Activated CD8-positive, alpha-beta memory T cell treated with anti-CD3 and anti-CD28 coated beads, Interleukin-2, amount 50 U/mL, for 48 hours (primary cell): ENCODE measurements at regions not wholly inside any gene's neighbourhood (a gene's known extent, or its start where the extent isn't known, plus 50 kb on each side); places are given as distances from the start of the nearest gene placed in this dataset.
"Not testable (repeated sequence)": the region's sequence is repeated elsewhere in the genome, so short reads cannot be mapped to it uniquely, and the experiment has no call there.

ENCODE experiments used
- DNase-seq: peaks from one replicate; pipeline ENCODE4 v3.0.0-alpha.2; 2020

- no peak for DNase-seq
Observed at GRCh38 chr1:187848321-187848720, 1019.6 kb downstream of the PLA2G4A start.

DNA sequence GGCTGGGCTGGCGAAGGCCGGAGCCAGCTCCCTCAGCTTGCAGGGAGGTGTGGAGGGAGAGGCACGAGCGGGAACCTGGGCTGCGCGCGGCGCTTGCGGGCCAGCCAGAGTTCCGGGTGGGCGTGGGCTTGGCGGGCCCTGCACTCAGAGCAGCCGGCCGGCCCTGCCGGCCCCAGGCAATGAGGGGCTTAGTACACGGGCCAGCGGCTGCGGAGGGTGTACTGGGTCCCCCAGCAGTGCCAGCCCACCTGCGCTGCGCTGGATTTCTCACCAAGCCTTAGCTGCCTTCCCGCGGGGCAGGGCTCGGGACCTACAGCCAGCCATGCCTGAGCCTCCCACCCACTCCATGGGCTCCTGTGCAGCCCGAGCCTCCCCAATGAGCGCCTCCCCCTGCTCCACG lies 1021.4 kb downstream of the PLA2G4A start:
- DNase-seq = not testable (repeated sequence)

DNA sequence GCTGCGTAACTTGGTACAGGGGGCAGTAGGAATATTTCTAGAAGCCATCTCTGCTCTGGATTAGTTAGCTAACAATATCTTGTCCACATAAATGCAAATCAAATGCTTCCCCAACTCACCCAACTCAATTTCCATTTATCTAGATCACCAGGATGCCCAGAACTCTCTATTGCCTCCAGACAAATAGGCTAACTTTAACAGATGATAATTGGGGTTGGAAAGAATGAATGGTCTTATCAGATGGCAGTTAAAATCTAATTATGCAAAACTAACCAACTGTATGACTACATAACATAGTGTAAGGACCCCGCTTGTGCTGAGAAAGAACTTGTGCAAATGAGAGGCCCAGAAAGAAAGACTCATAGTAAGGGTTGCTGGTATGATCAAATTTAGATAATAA lies 1024.8 kb downstream of the PLA2G4A start:
- no peak for DNase-seq

DNA sequence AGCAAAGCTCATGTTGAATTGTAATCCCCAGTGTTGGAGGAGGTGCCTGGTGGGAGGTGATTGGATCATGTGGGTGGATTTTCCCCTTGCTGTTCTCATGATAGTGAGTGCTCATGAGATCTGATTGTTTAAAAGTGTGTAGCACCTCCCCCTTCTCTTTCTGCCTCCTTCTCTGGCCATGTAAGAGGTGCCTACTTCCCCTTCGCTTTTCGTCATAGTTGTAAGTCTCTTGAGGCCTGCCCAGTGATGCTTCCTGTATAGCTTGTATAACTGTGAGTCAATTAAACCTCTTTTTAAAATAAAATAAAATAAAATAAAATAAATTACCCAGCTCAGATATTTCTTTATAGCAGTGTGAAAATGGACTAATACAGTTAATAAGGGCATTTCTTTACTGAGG lies 1025.7 kb downstream of the PLA2G4A start:
- no peak for DNase-seq

DNA sequence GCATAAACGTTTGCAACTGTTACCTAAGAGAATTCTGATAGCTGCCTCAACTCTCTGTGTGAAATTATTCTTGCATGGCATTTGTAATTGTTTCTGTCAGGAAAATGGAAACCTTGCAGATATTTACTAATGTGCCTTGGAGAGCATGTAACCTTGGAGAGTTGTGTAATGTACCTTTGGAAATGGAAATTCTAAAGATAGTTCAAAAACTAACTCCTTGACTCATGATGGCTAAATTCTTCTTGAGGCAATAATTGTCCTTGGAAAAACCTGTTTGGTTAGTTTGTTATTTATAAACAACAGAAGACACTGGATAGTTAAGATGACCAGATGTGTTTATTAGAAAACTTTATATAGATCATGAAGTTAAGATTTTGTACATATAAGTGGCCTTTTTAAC lies 1033.8 kb downstream of the PLA2G4A start:
- no peak for DNase-seq

GRCh38 chr1:187870552-187870951 lies 1041.8 kb downstream of the PLA2G4A start:
- DNase-seq = no peak

DNA sequence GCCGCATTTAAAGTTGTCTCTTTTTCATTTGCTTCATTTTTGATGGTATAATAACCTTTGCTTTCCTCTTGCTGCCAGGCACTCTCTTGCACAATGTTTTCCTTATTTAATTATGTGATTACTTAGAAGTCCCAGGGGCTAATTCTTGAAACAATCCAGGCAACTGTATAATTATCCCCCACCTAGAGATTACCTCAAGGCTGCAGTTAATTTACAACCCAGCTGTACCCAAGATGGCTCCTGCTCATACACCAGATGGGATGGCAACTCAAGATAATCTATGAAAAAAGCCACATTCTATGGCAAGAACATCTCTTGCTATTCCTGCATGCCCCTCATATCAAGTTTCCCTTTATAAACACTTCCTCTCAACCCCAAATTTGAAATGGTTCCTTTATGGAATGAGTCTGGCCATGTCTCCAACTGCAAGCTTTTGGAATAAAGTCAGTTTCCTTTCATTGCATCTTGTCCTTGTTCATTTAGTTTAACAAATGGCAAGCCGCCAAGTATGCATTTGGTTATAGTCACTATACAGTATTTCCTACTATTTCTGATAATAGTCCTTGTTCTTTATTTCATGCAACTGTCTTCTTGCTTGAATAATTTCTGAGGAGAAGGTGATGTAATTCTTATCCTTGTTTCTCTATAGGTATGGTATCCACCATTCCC lies 1042.6 kb downstream of the PLA2G4A start:
- no peak for DNase-seq

- DNase-seq = no peak
Observed at GRCh38 chr1:187872550-187872949, 1043.8 kb downstream of the PLA2G4A start.

DNA sequence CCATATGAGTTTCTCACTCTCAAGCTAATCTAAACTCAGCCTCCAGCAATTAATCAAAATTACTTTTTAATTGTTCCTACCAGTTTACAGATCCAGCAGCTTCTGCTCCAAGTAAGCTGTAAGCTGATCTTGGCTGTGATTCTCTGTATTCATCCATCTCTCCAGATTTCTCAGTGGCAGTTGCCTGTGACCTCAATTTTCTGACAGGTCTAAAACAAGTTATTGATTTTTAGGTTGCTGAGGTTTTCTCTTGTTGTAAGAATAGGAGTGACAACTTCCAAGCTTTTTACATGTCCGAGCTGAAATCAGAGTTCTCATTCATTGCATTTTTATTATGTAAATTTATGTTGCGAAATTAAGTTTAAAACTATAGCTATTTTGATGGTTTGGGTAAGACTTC lies 1044.4 kb downstream of the PLA2G4A start:
- no peak for DNase-seq

DNA sequence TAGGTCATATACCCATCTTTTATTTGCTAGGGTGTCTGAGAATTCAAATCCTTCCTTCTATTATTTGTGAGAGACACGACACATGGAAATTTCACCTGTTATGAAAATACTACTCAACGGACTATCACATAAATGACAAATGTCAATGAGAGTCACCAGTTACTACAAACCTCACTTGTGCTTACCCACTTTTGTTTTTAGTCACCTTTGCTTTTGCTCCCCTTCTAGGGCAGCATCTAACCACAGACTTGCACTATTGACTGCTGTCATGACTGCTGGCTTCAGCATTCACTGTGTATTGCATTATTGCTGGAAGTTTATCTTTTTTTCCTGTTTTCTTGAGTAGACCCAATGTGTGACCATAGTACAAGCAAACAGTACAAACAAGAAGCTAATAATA lies 1048.0 kb downstream of the PLA2G4A start:
- no peak for DNase-seq

DNA sequence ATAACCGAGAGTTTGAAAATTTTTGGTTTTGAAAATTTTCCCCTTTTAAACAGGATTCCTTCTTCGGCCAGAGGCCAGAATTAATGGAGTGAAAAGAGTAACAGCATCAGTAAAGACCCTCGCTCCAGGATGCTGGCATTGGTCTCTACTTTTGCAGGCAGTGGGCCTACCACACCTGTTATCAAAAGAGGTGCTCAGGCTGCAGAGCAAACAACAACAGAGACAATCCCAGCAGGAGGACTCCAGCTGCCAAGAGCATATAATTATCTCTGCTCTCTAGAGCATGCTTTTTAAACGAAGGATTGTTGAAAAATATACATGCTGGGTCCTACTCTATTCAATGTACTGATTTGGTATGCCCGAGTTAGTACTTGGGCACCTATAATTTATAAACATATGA lies 1048.5 kb downstream of the PLA2G4A start:
- DNase-seq = no peak

- no peak for DNase-seq
Observed at GRCh38 chr1:187878883-187879282, 1050.1 kb downstream of the PLA2G4A start.

- no peak for DNase-seq
Observed at GRCh38 chr1:187883356-187883755, 1054.6 kb downstream of the PLA2G4A start.

GRCh38 chr1:187891993-187892682 lies 1063.4 kb downstream of the PLA2G4A start:
- DNase-seq = no peak

- no peak for DNase-seq
Observed at GRCh38 chr1:187892683-187893039, 1063.9 kb downstream of the PLA2G4A start.

- no peak for DNase-seq
Observed at GRCh38 chr1:187893471-187893870, 1064.7 kb downstream of the PLA2G4A start.

- DNase-seq = no peak
Observed at GRCh38 chr1:187894349-187894748, 1065.6 kb downstream of the PLA2G4A start.

GRCh38 chr1:187903223-187903622 lies 1074.5 kb downstream of the PLA2G4A start:
- DNase-seq = no peak

GRCh38 chr1:187909382-187909781 lies 1080.6 kb downstream of the PLA2G4A start:
- no peak for DNase-seq

DNA sequence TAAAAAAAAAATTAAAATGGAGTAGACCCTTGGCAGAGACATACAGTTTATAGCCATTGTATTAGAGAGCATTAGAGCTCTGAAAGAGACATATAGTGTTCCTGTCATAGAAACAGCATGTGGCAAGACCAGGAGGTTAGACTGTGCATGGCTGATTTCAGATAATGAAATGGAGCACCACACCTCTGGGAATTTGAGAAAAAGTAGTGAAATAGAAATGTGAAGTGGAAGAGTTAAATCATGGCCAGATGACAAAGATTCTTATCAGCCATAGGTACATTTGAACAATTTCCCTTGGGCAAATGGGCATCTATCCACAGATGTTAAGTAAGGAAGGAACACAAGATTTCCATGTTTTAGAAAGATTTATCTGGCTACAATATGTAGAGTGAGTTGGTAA lies 1083.1 kb downstream of the PLA2G4A start:
- DNase-seq = no peak

DNA sequence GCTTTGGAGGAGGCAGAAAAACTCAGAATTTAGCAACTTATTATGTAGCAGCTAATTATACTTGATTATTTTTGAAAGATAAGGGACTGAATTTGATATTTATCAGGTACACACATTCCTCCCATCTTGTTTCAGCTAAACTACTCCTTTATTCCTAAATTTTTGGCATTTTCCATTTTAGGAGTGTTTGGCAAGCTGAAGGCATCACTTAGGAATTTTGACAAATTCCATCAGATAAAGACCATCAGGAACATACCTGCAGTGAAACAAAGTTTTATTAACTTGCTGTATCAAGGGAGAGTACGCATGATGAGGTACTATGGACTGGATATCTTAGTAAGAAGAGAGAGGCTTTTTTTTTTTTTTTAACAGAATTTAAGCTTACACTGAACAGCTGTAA lies 1092.2 kb downstream of the PLA2G4A start:
- DNase-seq = no peak

DNA sequence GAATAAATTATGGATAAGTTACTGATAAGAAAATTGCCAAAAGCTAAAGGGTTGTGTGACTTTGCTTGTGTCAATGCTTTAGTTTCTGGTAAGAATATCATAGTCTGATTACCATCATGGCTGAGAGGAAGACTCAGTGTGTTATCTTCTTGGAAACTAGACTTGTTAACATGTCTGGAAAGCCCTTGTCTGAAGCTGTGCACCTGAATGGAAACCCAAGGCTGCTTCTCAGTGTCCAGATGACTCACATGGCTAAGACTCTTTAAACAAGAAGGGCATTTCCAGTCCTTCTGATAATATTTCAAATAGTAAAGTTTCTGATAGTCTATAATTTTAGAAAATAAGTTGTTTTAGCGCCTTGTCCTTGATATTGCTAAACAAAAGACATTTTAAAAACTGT lies 1092.7 kb downstream of the PLA2G4A start:
- no peak for DNase-seq

DNA sequence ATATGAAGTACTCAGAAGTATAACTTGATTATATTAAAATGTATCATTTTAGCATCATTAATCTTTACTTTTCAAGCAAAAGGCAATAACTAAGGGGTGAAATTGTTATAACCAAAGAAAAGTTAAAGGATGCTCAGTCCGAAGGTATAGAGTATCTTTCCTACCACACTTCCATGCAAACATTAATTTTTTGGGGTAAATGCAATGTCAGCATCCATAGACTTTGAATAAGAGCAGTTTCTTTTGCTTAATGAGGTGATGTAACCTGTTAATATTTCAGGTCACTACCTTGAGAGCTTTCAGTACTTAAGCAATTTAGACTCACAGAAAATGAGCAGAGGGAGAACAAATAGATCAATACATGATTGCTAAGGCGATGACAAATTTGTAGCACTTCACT lies 1093.5 kb downstream of the PLA2G4A start:
- no peak for DNase-seq

- no peak for DNase-seq
Observed at GRCh38 chr1:187924252-187924651, 1095.5 kb downstream of the PLA2G4A start.

GRCh38 chr1:187928288-187928687 lies 1099.5 kb downstream of the PLA2G4A start:
- no peak for DNase-seq
